Right kidney (tissue), 1 donor: ENCODE measurements at regions not wholly inside any gene's neighbourhood (a gene's known extent, or its start where the extent isn't known, plus 50 kb on each side); places are given as distances from the start of the nearest gene placed in this dataset.

Experiments used
- DNase-seq: peaks from one replicate; pipeline ENCODE4 v3.0.0-alpha.2; 2016

DNA sequence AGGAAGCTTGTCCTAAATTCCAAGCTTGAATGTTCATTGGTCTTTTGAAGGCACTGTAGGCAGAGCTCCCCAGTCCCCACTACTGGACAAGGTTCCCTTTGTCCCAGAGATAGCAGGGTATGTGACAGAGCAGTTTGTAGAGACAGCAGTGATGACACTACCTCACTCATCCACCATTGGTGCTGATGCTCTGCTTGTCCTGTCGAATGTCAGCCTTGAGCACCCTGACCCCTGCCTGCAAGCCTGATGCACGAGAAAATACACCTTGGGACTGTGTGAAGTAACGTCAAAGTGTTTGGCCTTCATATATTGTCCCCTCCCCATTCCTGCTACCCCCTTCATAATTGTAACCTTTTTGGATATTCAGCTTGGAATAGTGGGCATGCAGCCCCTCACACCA is 188.9 kb upstream of the EOLA2 start:
- DNase-seq: no peak

DNA sequence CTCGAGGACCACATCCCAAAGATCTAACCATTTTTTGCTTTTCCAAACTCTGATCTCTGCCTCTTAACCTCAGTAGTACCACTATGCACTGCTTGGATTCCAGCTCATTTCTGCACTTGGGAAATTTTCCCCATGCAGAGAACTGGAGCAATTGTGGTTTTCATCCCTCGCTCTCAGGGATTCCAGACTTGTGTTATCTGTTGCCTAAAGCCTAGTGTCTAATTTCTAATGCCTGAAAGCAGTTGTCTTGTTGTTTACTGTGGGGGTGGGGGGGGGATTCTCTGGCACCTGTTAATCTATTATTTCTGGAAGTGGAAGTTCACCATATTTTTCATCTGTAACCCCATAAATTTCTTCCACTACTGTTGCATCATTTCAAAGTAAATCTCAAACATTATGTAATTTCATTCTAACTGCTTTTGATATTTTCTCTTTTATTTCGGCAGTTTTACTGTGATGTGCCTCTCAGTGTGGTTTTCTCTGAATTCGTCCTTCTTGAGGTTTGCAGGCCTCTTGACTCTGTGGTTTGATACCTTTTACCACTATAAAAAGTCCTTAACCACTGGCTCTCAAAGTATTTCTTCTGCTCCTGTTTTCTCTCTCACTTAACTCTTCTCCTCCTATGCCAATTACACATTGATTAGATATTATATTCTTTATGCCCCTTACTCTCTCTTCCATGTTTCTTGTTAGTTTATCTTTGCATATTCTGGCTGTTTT is 205.6 kb upstream of the EOLA2 start:
- DNase-seq: no peak

DNA sequence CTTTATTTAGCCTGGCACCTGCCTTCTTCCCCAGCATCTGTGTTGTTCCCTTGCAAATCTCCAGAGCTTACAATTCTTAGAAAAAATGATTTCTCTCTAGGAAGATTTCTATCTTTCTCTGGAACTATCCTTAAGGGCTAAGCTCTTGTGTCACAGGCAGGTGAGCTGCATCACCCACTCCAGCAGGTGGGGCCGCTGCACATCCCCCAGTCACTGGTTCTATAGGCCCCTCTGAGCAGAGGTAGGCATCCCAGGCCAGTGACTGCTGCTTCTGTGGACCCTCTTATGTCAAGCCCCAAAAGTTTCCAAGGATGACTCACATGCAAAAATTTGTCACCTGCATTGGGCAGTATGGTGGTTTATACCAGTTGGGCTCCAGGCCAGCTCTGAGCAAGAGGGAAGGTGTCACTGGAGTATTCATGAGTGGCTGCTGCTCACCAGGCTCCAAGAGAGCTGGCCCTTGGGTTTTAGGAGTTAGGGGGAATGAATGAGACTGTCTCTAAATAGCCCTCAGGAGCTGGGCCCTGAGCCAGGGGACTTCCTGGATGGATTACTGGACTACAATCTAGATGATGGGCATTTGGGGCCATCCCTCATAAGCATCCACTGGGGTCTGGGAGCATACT is 208.1 kb upstream of the EOLA2 start:
- DNase-seq: no peak

DNA sequence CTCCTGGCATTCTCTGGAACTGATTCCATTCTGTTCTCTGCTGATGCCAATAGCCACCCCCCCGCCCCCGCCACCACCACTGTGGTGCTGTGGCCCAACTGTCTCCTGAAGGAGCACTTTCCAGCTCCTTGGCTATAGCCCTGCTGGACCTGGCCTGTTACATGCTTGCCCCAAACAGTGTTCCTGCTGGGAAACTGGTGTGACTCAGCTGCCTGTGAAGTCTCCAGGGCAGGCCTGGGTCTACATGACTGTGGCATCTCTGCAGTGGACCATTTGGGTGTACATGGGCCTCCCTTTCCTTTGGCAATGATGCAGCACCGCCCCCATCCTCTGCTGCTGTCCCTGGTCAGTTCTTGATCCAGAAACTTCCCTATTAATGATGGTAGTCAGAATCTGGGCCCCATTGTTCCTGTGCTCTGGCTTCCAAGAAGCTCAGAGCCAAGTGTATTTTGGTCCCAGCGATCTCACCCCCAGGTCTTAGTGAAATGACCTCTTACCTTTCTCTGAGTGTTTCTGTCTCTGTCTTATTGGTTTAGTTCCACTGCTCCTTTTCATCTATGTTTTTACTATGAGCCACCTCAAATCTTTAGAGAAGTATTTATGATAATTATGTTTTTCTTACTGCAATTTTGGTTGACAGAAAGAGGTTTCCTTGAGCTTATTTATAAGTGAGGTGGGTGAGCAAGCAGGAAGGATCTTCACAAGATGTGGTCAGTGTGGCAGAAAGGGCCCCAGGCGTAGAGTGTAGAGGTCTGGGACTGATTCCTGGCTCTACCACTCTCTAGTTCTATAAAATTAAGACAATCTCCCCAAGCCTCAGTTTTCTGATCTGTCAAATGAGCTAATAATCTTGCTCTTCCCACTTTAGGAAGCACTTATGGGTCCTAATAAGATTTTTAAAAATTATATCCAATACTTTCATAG is 210.7 kb upstream of the EOLA2 start:
- DNase-seq: no peak

DNA sequence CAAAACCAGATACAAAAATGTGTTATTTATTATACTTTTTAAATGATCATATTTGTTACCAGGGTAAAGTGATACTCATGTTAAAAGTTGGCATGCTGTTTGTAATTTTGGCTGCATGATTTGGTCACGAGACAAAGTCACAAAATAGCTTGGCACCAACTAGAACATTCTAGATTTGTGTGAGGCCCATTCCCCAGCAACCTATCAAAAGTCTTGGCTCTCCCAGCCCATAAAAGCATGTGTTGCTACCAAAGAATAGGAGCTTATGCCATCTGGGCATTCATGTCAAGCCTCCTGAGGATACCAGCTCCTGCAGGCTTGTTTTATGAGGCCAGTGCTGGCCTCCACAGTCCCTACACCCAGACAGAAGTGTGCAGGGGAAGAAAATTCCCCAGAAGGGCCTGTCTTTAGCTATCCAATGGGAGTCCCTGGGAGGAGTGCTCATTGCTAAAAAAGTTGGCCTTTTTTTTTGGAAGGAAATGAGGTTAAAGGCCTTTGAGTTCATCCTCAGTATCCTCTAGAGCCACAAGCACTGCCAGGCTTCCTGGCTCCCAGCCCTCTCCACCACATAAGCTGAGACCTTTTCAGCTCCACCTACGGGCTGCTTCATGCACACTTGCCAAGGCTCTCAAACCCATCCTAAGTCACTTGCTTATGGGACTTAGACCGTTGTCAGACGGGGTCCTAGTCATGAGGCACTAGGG is 211.9 kb upstream of the EOLA2 start:
- DNase-seq: no peak

DNA sequence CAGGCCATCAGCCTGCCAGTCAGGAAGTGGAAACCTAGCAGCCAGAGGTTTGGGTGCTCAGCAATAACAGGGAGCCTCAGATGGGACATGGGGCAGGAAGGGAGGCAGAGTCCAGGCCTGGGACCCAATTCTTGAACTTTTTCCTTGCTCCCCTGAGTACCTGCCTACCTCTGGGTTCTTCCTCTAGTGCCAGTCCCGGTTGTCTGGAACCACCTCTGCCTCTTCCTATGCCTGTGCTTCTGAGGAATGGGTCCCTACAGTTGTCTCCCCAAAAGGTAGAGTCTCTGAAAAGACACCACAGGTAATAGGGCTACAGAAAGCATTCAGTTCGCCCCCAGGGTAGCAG is 212.4 kb upstream of the MAMLD1 start:
- no peak for DNase-seq

DNA sequence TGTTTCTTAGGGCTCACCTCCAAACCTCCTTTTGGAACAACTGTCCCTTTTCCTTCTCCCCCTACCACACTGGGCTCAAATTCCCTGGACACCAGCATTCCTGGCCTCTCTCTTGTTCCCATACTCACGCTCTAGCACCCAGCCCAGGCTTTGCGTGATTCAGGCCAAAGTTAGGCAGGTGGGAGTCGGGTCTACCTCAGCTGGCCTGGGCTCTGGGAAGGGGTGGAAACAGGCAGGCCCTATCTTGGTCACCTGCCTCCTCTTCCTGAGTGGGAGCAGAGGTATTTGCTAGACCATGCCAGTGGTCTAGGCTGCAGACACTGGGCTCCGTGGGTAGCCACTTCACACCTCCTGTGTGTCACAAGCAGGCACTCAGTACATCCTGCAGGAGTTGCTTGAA is 211.1 kb upstream of the MAMLD1 start:
- DNase-seq: no peak

DNA sequence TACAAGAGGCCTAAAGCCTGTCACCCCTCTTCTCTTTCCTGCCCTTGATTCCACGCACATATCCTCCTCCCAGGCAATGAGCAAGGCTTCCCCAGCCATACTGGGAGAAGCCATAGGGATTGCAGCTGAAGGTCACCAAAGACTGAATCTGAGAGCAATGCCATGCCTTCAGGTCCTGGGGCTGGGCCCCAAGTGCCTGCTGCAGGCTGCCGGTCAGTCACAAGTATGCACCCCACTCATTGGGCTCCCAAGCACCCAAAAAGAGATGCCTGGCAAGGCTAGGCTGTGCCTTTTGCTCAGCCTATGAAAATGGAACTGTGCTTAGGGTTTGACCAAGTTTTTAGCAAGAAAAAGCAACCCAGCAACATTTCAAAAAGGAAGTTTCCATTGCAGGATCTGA is 210.6 kb upstream of the MAMLD1 start:
- DNase-seq: no peak

DNA sequence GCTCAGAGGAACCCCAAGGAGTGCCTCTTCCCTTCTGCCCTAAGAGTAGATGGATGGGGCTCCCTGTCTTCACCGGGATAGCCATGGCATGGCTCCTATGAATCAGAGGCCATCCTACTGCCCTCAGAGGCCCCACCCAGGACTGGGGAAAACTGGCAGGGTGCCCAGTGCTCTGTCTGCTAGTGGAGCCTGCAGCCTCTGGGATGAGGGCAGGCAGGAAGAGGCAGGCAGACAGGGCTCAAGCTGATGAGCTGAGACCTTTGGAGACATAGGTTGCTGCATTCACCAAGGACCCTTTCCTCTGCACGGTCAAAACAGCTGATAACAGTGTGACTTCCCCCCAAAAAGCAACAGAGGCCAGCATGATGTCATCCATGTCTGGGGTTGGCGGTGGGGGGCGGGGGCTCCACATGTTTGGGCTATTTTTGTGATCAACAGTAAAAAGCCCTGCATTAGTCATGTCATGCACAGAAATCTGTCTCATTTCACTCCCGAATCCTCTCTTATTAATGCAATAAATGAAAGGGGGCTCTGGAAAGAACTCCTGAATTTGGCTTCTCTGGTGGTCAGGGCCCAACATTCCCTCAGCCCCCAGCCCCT is 207.6 kb upstream of the MAMLD1 start:
- no peak for DNase-seq

DNA sequence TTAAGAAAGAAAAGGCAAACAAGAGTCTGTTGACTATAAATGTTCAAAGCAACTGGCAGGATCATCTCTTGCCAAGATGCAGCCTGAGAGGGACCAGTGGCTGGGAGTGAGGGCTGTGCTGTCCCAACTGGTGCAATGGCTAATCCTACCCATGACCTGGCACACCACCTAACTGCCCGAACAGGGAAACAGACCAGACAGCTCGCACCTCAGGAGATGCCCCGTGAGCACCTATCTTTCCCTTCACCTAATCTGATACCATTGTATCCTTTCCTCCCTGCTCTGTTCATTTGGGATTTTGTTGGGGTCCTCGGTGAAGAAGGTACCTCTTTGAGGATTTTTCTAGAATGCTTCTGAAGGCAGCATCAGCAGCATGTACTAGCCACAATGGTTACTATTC is 206.5 kb upstream of the MAMLD1 start:
- no peak for DNase-seq

DNA sequence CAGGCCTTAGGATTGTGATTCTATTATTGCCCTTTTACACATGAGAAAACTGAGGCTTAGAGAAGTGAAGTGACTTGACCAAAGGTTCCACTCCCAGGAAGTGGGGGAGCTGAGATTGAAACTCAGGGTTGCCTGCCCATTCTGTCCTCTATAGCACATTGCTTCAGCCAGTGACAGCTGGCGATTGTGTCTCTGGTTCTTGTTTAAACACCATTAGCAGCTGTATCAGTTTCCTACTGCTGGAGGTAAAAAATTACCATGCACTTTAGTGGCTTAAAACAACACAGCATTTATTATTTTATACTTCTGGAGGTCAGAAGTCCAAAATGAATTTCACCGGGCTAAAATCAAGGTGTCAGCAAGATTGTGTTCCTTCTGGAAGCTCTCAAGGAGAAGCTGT is 205.8 kb upstream of the MAMLD1 start:
- no peak for DNase-seq

DNA sequence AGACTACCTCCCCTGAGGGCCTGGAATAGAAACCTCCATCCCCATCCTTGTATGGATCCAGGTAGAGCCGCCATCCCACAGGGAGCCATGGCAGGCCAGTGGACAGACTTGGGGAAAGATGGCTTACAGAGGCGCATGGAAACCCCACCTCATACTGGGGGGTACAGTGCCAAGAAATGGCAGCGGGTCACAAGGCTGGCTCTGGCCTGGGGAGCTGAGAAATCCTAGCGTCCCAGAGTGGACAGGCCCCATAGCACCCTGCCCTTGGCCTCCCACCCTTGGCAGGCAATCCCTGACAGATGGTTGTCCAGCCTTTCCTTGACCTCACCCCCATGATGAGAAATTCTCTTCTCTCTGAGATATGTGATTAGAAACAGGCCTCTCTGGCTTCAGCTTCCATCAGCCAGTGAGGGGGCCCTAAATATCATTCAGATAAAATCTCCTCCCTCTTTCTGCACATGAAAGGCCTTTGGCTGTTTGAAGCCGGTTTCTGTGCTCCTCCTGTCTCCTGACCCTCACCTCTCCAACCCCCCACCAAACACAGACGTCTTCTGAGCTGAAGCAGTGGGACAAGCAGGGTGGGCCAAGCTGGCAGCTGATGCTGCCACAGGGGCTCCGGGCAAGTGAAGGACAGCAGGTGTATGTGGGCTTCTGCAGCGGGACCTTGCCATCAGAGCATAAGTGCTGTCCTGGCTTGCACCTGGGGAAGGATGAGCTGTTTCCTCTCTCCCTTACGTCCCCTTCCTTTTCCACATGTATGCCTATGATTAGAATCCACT is 204.4 kb upstream of the MAMLD1 start:
- no peak for DNase-seq

DNA sequence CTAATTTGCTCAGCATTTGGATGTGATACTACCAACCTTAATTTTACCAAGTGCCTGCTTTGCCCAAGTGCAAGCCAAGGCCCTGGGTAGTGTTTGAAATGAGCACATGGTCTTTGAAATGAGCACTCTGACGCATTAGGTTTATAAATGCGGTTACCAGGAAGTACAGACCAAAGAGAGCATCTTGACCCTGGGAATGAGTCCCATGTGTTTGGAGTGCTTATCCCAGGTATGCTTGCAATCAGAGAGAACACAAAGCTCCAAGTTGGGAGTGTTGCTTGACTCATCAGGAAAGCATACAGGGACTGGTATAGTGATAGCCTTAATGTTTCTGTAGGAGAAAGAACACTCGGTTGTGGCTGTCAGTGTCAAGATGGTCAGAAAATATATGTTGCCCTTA is 203.6 kb upstream of the MAMLD1 start:
- no peak for DNase-seq

DNA sequence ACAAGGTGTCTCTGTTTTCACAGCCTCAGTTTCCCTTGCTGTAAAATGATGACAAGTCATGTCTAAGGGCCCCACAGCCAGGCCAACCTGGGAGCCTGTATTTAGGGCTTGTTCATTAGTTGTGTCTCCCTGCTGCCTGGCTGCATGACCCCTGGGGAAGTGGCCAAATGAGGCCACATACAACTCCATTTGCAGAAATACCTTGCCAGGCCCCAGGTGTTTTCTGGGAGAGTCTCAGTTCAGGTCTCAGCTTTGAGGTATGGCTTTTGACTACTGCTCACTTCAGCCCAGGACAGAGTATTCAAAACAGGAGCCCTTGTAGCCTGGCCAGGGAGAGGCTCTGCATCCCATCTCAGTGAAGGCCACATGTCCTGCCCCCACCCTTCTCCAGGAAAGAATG is 202.5 kb upstream of the MAMLD1 start:
- DNase-seq: no peak

DNA sequence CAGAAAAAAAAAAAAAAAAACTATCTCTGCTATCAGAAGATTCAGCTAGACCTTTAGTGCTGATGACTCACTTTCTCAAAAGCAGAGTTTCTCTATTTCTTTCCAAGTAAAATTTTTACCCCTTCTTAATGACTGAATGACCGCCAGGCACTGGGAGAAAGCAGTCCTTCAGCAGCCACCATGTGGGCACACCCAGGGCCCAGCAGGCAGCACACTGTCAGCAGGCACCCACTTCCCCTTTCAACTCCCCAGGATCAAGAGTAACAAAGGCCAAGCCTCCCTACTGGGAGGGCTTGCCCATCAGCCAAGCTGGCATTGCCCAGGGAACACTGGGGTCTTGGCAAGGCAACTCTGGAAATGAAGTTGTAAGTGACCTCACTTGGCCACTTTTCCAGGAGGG is 201.9 kb upstream of the MAMLD1 start:
- DNase-seq: no peak

DNA sequence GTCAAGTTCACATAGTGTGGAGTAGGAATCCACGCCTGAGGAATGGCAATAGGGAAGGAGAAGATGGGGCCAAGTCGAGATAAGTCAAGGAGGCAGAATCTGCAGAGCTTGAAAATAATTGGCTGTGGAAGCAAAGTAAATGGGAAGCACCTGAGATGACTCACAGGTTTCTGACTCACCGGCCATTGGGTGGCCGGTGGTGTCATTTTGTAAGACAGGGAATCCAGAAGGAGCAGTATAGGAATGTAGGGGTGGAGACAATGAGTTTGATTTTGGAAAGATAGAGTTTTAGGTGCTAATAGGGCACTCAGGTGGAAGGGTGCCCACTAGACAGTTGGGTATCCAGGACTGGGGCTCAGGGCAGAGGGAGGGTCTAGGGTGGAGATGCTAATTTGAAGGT is 201.0 kb upstream of the MAMLD1 start:
- no peak for DNase-seq

DNA sequence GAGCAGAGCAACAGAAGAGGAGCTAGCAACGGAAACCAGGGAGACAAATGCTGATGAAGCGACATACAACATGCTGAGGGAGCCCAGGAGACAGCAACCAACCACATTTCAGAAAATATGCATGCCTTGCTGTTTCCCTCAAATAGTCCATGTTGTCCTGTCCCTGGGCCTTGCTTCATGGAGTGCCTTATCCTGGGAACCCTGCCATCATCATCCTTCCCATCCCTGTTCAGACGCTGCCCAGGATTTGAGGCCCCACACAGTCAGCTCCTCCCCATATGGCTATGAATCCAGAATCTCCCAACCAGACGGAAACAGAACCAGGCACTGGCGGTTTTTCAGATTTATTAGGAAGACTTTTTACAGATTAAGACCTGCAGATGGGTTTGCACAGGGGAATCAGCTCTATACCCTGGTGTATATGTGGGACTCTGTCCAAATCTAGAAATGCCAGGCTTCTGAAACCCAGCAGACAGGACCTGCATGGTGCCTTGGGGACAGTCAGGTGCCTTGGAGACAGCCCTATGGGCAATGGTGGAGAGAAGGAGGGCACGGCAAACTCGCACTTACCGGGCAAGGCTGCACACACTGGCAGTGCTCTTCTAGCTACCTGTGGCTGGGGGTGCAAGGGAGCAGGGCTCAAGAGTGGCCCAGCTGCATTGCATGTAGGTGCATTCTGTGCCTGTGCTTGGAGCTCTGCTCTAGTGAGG is 199.7 kb upstream of the MAMLD1 start:
- DNase-seq: no peak

DNA sequence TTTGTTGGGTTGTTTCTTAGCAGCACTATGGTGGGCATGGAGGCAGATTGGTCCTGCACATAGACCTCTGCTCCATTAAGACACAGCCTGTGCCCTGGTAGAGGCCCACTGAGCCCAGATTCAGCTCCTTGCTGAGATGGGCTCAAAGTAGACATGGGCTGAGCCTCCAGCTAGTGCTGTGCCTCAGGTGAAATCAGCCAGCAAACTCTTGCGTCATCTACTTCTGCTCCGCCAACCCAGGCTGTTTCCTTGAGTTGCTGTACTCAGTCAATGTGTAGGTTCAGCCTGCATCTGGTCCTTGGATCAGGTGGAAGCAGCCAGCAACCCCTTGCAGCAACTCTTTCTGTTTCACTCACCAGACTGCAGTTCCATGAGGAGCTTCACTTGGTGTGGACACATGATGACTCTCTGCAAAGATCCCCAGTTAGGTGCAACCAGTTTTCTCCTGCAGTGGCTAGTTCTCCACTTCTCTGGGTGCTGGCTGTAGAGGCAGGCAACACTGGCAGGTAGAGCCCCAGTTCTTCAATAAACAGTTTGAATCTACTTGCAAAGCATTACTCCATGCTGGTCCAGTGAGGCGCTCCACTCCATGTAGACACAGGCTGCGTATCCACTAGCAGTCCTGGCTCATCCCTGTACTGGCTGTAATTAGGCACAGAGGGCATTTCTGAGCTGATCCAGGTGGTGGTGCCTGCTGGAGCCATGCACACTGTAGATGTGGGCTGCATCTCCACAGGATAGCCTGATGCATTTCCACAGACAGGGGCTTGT is 199.0 kb upstream of the MAMLD1 start:
- no peak for DNase-seq

DNA sequence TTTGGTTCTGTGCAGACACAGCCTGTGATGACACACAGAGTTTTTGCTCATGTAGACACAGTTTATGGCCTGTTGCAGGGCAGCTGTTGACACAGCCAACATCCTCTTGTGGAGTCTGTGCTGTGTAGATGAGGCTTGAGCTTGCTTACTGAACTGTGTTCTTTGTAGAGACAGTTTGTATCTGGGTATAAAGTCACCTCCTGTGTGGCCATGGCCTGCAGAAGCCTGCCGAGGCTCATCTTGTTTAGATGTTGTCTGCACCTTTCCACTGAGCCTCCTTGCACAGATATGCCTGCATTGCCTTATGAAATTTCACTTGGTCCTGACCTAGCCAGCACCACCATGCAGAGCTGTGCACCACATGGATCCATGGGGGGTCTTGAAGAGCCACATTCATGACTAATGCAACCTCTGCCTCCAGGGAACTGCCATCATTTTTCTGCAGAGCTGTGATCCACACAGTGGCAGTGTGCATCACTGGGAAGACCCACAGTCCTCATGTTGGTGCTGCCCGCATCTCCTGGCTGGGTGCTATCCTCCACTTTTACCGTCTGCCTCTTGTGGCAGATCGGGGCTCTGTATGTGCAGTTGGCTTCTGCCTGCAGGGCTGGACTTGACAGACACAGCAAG is 198.0 kb upstream of the MAMLD1 start:
- DNase-seq: no peak
